Lower leg skin (tissue), 3 donors: ENCODE measurements at regions not wholly inside any gene's neighbourhood (a gene's known extent, or its start where the extent isn't known, plus 50 kb on each side); places are given as distances from the start of the nearest gene placed in this dataset.

Source experiments
- CTCF ChIP-seq, 3 donors: fragments of 450-650 bp; IDR thresholded peaks; one replicate each; pipeline ENCODE4 v1.5.1; 2016; ENCODE audit warnings: antibody characterized with exemption in 3 of 3, mild to moderate bottlenecking in 3 of 3, moderate library complexity in 2 of 3
- POLR2A ChIP-seq, 2 donors: fragments of 450-650 bp; IDR thresholded peaks; one replicate each; pipeline ENCODE4 v1.6.1; 2016 to 2017; ENCODE audit warnings: antibody characterized with exemption in 2 of 2, mild to moderate bottlenecking in 1 of 2, moderate library complexity in 1 of 2

- no peak for TF ChIP-seq CTCF (IDR thresholded peaks at IDR 0.05)
- TF ChIP-seq POLR2A (IDR thresholded peaks at IDR 0.05): no peak
These were observed 1595.5 kb upstream of the TENM4 start for GRCh38 chr11:81036168-81036870.
